Lower leg skin (tissue), 4 donors: ENCODE measurements at regions not wholly inside any gene's neighbourhood (a gene's known extent, or its start where the extent isn't known, plus 50 kb on each side); places are given as distances from the start of the nearest gene placed in this dataset.

Source experiments
- DNase-seq, 2 donors: peaks; one replicate each; pipeline ENCODE4 v3.0.0-alpha.2; 2019; ENCODE audit warnings: low spot score in 2 of 2
- H3K4me3 ChIP-seq: fragments of 200-600 bp; sonication (generic); 2 replicates; pipeline ENCODE4 v1.5.1; 2017; ENCODE audit warnings: mild to moderate bottlenecking, low read depth; ENCODE audit not compliant: poor library complexity, severe bottlenecking
- CTCF ChIP-seq, 3 donors: fragments of 450-650 bp; IDR thresholded peaks; one replicate each; pipeline ENCODE4 v1.5.1; 2016; ENCODE audit warnings: antibody characterized with exemption in 3 of 3, mild to moderate bottlenecking in 3 of 3, moderate library complexity in 2 of 3
- POLR2A ChIP-seq, 2 donors: fragments of 450-650 bp; IDR thresholded peaks; one replicate each; pipeline ENCODE4 v1.6.1; 2016 to 2017; ENCODE audit warnings: antibody characterized with exemption in 2 of 2, mild to moderate bottlenecking in 1 of 2, moderate library complexity in 1 of 2
- WGBS, 2 donors: methylation state at CpG; one replicate each; pipeline ENCODE4 v1.1.5; 2018; 5-methylcytosine and 5-hydroxymethylcytosine counted together
- intact Hi-C: fragments of 100-400 bp; cut with DNase I; formaldehyde crosslinking; loops from one replicate; pipeline ENCODE4 v1.15.0; 2023; ENCODE audit warnings: low total_unique reads

GRCh38 chr2:145060876-145061275 is 541.0 kb upstream of the ZEB2 start:
- H3K4me3 ChIP-seq, result no peak overlapping the region
- intact Hi-C loops, result no loop called here
- DNase-seq, result peak in 1 of 2 donors; percentile 73
- TF ChIP-seq CTCF (IDR thresholded peaks at IDR 0.05), result no peak
- no peak for TF ChIP-seq POLR2A (IDR thresholded peaks at IDR 0.05)
- 34% methylated on average over 3 of the region's 3 CpGs for WGBS, 2 donors

- WGBS, 2 donors, result 51 to 53% methylated on average over 2 of the region's 2 CpGs
- H3K4me3 ChIP-seq, result no peak overlapping the region
- intact Hi-C loops, result no loop called here
- TF ChIP-seq CTCF (IDR thresholded peaks at IDR 0.05) (no peak), POLR2A (IDR thresholded peaks at IDR 0.05) (no peak)
- DNase-seq, result no peak
Observed at GRCh38 chr2:145059914-145060313, 540.0 kb upstream of the ZEB2 start.

GRCh38 chr2:145059343-145059742 is 539.4 kb upstream of the ZEB2 start:
- TF ChIP-seq CTCF (IDR thresholded peaks at IDR 0.05) (no peak), POLR2A (IDR thresholded peaks at IDR 0.05) (no peak)
- no peak overlapping the region for H3K4me3 ChIP-seq
- WGBS, 2 donors, result 89 to 100% methylated on average over 1 of the region's 1 CpG
- no peak for DNase-seq
- intact Hi-C loops, result no loop called here

GRCh38 chr2:145058457-145058856 is 538.5 kb upstream of the ZEB2 start:
- no peak overlapping the region for H3K4me3 ChIP-seq
- intact Hi-C loops, result no loop called here
- 81 to 88% methylated on average over 1 of the region's 1 CpG for WGBS, 2 donors
- no peak for TF ChIP-seq POLR2A (IDR thresholded peaks at IDR 0.05)
- TF ChIP-seq CTCF (IDR thresholded peaks at IDR 0.05), result no peak
- no peak for DNase-seq

GRCh38 chr2:145055651-145056050 is 535.7 kb upstream of the ZEB2 start:
- H3K4me3 ChIP-seq, result no peak overlapping the region
- DNase-seq, result no peak
- no peak for TF ChIP-seq CTCF (IDR thresholded peaks at IDR 0.05)
- no peak for TF ChIP-seq POLR2A (IDR thresholded peaks at IDR 0.05)
- intact Hi-C loops, result no loop called here

- DNase-seq, result no peak
- WGBS, 2 donors, result 87% methylated on average over 2 of the region's 2 CpGs
- intact Hi-C loops, result no loop called here
- TF ChIP-seq CTCF (IDR thresholded peaks at IDR 0.05), result no peak
- no peak overlapping the region for H3K4me3 ChIP-seq
Observed at GRCh38 chr2:145050134-145050533, 530.2 kb upstream of the ZEB2 start.
